ENCODE measurements at regions not wholly inside any gene's neighbourhood (a gene's known extent, or its start where the extent isn't known, plus 50 kb on each side); places are given as distances from the start of the nearest gene placed in this dataset.
A peak's percentile ranks its signal among the peaks of the same experiment; 100 is the strongest.

GRCh38 chr5:120055858-120056257 lies 408.2 kb upstream of the PRR16 start:
- Histone ChIP-seq H3K4me3 (ENCODE audit: insufficient read length, low read depth) (no peak overlapping the region), H3K9me3 (ENCODE audit: insufficient read depth, low read length) (no peaks in the 10 kb centered on the region), H3K27me3 (ENCODE audit: insufficient read depth, insufficient read length) (no peaks in the 10 kb centered on the region), H3K36me3 (ENCODE audit: insufficient read depth, insufficient read length, low read length) (no peaks in the 10 kb centered on the region), H3K9ac (ENCODE audit: insufficient read length, low read depth) (no peak overlapping the region), H3K4me1 (ENCODE audit: insufficient read depth, insufficient read length) (no peaks in the 10 kb centered on the region)
- TF ChIP-seq SUZ12 (IDR thresholded peaks at IDR 0.05; ENCODE audit: extremely low read depth, insufficient read depth, insufficient read length) (no peak), ZNF274 (IDR thresholded peaks at IDR 0.05; ENCODE audit: low read depth, low read length) (no peak), YY1 (IDR thresholded peaks at IDR 0.05; ENCODE audit: insufficient read depth, insufficient read length) (no peak)
- no peak for DNase-seq (ENCODE audit: low read depth, low spot score)

GRCh38 chr5:120062515-120062917 lies 401.6 kb upstream of the PRR16 start:
- TF ChIP-seq ZNF274 (IDR thresholded peaks at IDR 0.05; ENCODE audit: low read depth, low read length) = no peak
- TF ChIP-seq YY1 (IDR thresholded peaks at IDR 0.05; ENCODE audit: insufficient read depth, insufficient read length) = no peak
- no peak for TF ChIP-seq SUZ12 (IDR thresholded peaks at IDR 0.05; ENCODE audit: extremely low read depth, insufficient read depth, insufficient read length)
- Histone ChIP-seq H3K9me3 (ENCODE audit: insufficient read depth, low read length) (no peaks in the 10 kb centered on the region), H3K4me1 (ENCODE audit: insufficient read depth, insufficient read length) (no peaks in the 10 kb centered on the region), H3K27me3 (ENCODE audit: insufficient read depth, insufficient read length) (no peaks in the 10 kb centered on the region), H3K36me3 (ENCODE audit: insufficient read depth, insufficient read length, low read length) (no peaks in the 10 kb centered on the region), H3K9ac (ENCODE audit: insufficient read length, low read depth) (no peak overlapping the region), H3K4me3 (ENCODE audit: insufficient read length, low read depth) (no peak overlapping the region)
- no peak for DNase-seq (ENCODE audit: low read depth, low spot score)

GRCh38 chr5:120072068-120072761 lies 391.9 kb upstream of the PRR16 start:
- Histone ChIP-seq H3K4me1 (ENCODE audit: insufficient read depth, insufficient read length) (no peaks in the 10 kb centered on the region), H3K36me3 (ENCODE audit: insufficient read depth, insufficient read length, low read length) (no peaks in the 10 kb centered on the region), H3K9ac (ENCODE audit: insufficient read length, low read depth) (no peak overlapping the region), H3K27me3 (ENCODE audit: insufficient read depth, insufficient read length) (no peaks in the 10 kb centered on the region), H3K4me3 (ENCODE audit: insufficient read length, low read depth) (no peak overlapping the region), H3K9me3 (ENCODE audit: insufficient read depth, low read length) (no peaks in the 10 kb centered on the region)
- no peak for TF ChIP-seq ZNF274 (IDR thresholded peaks at IDR 0.05; ENCODE audit: low read depth, low read length)
- TF ChIP-seq SUZ12 (IDR thresholded peaks at IDR 0.05; ENCODE audit: extremely low read depth, insufficient read depth, insufficient read length) = no peak
- TF ChIP-seq YY1 (IDR thresholded peaks at IDR 0.05; ENCODE audit: insufficient read depth, insufficient read length) = no peak
- no peak for DNase-seq (ENCODE audit: low read depth, low spot score)

- H3K4me1 ChIP-seq (ENCODE audit: insufficient read depth, insufficient read length) = no peaks in the 10 kb centered on the region
- TF ChIP-seq ZNF274 (IDR thresholded peaks at IDR 0.05; ENCODE audit: low read depth, low read length) = no peak
- no peak for TF ChIP-seq SUZ12 (IDR thresholded peaks at IDR 0.05; ENCODE audit: extremely low read depth, insufficient read depth, insufficient read length)
- TF ChIP-seq YY1 (IDR thresholded peaks at IDR 0.05; ENCODE audit: insufficient read depth, insufficient read length) = no peak
Observed at GRCh38 chr5:120073722-120074121, 390.4 kb upstream of the PRR16 start.

GRCh38 chr5:120080781-120081180 lies 383.3 kb upstream of the PRR16 start:
- no peak overlapping the region for H3K4me3 ChIP-seq (ENCODE audit: insufficient read length, low read depth)
- H3K9ac ChIP-seq (ENCODE audit: insufficient read length, low read depth) = no peak overlapping the region
- DNase-seq (ENCODE audit: low read depth, low spot score) = no peak
- no peaks in the 10 kb centered on the region for H3K36me3 ChIP-seq (ENCODE audit: insufficient read depth, insufficient read length, low read length)
- no peaks in the 10 kb centered on the region for H3K9me3 ChIP-seq (ENCODE audit: insufficient read depth, low read length)
- TF ChIP-seq SUZ12 (IDR thresholded peaks at IDR 0.05; ENCODE audit: extremely low read depth, insufficient read depth, insufficient read length) (no peak), ZNF274 (IDR thresholded peaks at IDR 0.05; ENCODE audit: low read depth, low read length) (no peak), YY1 (IDR thresholded peaks at IDR 0.05; ENCODE audit: insufficient read depth, insufficient read length) (no peak)
- H3K27me3 ChIP-seq (ENCODE audit: insufficient read depth, insufficient read length) = no peaks in the 10 kb centered on the region
- H3K4me1 ChIP-seq (ENCODE audit: insufficient read depth, insufficient read length) = no peaks in the 10 kb centered on the region

More at GRCh38 chr5:120073722-120074121, 390.4 kb upstream of the PRR16 start:
- no peak for DNase-seq (ENCODE audit: low read depth, low spot score)
- no peak overlapping the region for H3K9ac ChIP-seq (ENCODE audit: insufficient read length, low read depth)
- no peaks in the 10 kb centered on the region for H3K9me3 ChIP-seq (ENCODE audit: insufficient read depth, low read length)
- H3K27me3 ChIP-seq (ENCODE audit: insufficient read depth, insufficient read length) = no peaks in the 10 kb centered on the region
- no peak overlapping the region for H3K4me3 ChIP-seq (ENCODE audit: insufficient read length, low read depth)
- H3K36me3 ChIP-seq (ENCODE audit: insufficient read depth, insufficient read length, low read length) = no peaks in the 10 kb centered on the region

- no peak for DNase-seq (ENCODE audit: low read depth, low spot score)
- no peaks in the 10 kb centered on the region for H3K4me1 ChIP-seq (ENCODE audit: insufficient read depth, insufficient read length)
- H3K9ac ChIP-seq (ENCODE audit: insufficient read length, low read depth) = no peak overlapping the region
- no peaks in the 10 kb centered on the region for H3K27me3 ChIP-seq (ENCODE audit: insufficient read depth, insufficient read length)
- no peaks in the 10 kb centered on the region for H3K36me3 ChIP-seq (ENCODE audit: insufficient read depth, insufficient read length, low read length)
- no peaks in the 10 kb centered on the region for H3K9me3 ChIP-seq (ENCODE audit: insufficient read depth, low read length)
- no peak overlapping the region for H3K4me3 ChIP-seq (ENCODE audit: insufficient read length, low read depth)
- no peak for TF ChIP-seq YY1 (IDR thresholded peaks at IDR 0.05; ENCODE audit: insufficient read depth, insufficient read length)
- no peak for TF ChIP-seq ZNF274 (IDR thresholded peaks at IDR 0.05; ENCODE audit: low read depth, low read length)
- TF ChIP-seq SUZ12 (IDR thresholded peaks at IDR 0.05; ENCODE audit: extremely low read depth, insufficient read depth, insufficient read length) = no peak
Observed at GRCh38 chr5:120082316-120083068, 381.6 kb upstream of the PRR16 start.

- H3K4me3 ChIP-seq (ENCODE audit: insufficient read length, low read depth) = no peak overlapping the region
- no peaks in the 10 kb centered on the region for H3K9me3 ChIP-seq (ENCODE audit: insufficient read depth, low read length)
- peak; percentile 23 for DNase-seq (ENCODE audit: low read depth, low spot score)
- no peaks in the 10 kb centered on the region for H3K36me3 ChIP-seq (ENCODE audit: insufficient read depth, insufficient read length, low read length)
- H3K4me1 ChIP-seq (ENCODE audit: insufficient read depth, insufficient read length) = no peaks in the 10 kb centered on the region
- no peaks in the 10 kb centered on the region for H3K27me3 ChIP-seq (ENCODE audit: insufficient read depth, insufficient read length)
- H3K9ac ChIP-seq (ENCODE audit: insufficient read length, low read depth) = no peak overlapping the region
- TF ChIP-seq YY1 (IDR thresholded peaks at IDR 0.05; ENCODE audit: insufficient read depth, insufficient read length) (no peak), ZNF274 (IDR thresholded peaks at IDR 0.05; ENCODE audit: low read depth, low read length) (no peak), SUZ12 (IDR thresholded peaks at IDR 0.05; ENCODE audit: extremely low read depth, insufficient read depth, insufficient read length) (no peak)
Observed at GRCh38 chr5:120083851-120084542, 380.1 kb upstream of the PRR16 start.
